Head of caudate nucleus (tissue), 42 donors: ENCODE measurements at regions not wholly inside any gene's neighbourhood (a gene's known extent, or its start where the extent isn't known, plus 50 kb on each side); places are given as distances from the start of the nearest gene placed in this dataset.
A peak's percentile ranks its signal among the peaks of the same experiment; 100 is the strongest.

ENCODE experiments used
- DNase-seq, 42 donors: peaks; one replicate each; pipeline versions ENCODE4 v3.0.0 to v3.0.0-alpha.2; 2020 to 2021; ENCODE audit warnings: mixed read lengths in 7 of 42
- intact Hi-C: fragments of 100-400 bp; cut with DNase I; formaldehyde crosslinking; loops from one replicate; pipeline ENCODE4 v1.15.0; 2022

DNA sequence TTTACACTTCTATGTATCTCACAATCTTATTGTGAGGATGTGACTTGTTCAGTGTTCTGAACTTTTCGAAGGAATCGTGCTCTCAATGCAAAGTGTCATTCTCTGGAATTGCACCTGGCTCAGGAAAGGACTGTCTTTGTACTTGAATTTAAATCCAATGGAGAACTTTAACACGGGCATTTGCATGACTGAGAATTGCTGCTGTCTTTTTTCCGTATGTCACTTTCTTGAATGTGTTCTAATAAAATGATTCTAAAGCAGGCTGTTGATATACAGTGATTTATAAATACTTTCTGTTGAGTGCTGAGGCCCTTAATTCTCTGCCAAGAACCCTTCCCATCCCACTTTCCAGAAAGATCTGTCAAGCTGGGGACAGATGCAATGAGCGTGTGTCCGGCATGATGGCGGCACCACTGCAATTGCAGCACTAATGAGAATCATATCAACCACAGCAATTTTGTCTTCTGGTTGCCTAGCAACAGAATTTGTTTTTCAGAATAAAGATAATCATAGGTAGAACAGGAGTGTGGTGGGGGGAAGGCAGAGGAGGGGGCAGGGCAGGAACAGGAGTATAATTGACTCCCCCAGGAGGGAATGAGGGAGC is 210.6 kb upstream of the UMPS start:
- no peak for DNase-seq
- intact Hi-C loops: no loop called here

DNA sequence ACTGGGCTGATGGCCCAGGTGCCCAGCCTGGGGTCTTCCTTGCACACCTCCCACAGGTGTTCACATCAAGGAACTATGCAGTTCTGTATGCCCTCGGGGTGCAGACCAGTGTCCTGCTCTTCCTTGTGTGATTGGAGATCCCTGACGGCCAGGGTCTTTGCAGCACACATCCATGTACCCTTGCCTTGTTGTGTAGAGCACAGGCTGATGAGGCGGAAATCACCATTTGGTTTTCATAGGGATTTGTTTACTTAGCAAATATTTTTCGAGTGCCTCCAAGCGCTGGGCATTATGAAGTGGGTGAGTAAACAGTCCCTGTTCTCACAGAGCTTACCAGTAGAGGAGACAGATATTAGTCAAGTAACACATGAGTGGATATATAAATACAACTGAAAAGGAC is 209.3 kb upstream of the UMPS start:
- intact Hi-C loops: no loop called here
- no peak for DNase-seq

DNA sequence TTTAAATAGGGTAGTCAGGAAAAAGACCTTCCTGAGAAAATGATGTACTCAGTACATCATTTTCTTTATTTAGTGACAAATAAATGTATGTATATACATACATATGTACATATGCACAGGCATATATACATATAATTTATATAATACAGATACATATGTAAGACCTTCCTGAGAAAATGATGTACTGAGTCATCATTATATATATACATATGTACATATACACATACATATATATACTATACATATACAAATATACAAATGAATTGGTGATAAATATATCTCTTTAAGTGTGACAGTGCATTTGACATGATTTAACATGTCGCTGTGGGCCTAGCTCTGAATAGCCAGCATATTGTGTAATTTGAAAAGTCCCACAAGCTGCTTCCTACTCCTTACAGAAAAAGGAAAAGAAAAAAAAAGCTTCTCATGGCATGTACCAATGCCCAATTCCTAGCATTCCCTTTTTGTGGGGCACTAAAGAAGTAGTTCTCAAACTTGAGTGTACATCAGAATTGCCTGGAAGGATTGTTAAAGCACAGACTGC is 208.1 kb upstream of the UMPS start:
- DNase-seq: no peak
- intact Hi-C loops: no loop called here

DNA sequence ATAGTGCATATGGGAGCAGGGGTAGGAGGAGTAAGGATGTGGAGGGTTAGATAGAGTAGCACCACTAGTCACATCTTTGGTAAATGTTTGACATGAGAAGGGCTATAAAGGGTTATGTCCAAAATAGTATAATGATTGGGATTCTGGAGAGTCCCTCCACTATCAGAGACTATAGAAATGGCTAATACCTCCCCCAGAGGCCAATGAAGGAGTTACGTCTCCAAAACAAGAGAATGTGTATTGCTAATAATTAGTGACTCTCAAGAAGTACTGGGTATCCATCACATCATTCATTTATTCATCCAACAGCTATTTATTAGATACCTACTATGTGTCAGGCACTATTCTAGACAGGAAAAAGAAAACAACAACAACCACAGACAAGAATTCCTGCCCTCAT is 203.7 kb upstream of the UMPS start:
- DNase-seq: no peak
- intact Hi-C loops: no loop called here

DNA sequence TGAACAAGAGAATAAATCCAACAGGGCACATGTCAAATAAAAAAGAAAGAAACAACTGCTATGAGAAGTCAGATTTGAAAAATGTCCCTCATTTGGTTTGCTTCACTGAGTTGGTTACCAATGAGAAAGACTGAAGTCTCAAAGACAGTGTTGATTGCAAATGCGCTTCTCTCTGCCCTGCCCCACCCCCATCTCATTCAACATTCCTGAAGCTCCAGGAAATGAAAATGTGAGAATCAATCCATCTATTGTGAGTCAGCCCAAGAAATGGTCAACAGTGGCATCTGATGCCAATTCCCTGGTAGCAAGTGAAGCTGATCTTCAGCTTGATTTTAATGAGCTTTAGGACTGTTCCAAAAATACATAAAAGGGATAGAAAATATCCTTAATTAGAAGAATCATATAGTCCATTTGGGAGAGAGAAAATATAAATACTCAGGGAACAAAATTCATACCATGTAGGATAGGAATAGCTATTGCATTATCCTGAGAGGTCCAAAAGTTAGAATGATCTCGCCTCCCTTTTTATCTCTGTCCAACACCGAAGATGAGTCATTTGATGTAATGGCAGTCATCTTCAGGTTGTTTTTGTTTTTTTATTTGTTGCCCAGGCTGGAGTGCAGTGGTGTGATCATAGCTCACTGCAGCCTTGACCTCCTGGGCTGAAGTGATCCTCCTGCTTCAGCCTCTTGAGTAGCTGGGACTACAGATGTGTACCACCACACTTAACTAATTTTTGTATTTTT is 200.3 kb upstream of the UMPS start:
- intact Hi-C loops: no loop called here
- peak in 33 of 42 donors; percentile 11 to 79 (median 44) for DNase-seq

DNA sequence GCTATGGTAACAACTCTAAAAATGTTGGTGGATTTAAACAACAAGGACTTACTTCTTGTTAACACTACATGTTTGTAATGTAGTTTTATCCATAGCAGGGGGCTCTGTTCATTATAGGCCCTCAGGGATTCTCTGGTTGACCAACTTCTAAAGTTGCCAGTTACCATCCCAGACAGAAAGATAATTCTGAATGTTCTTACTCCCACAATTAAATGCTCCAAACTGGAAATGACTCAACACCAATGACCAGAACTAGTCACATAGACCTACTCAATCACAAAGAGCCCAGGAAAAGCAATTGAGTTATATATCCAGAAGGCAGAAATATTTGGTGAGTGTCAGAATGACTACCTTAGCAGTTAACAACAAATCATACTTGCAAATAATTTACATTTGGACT is 199.3 kb upstream of the UMPS start:
- no peak for DNase-seq
- intact Hi-C loops: no loop called here

DNA sequence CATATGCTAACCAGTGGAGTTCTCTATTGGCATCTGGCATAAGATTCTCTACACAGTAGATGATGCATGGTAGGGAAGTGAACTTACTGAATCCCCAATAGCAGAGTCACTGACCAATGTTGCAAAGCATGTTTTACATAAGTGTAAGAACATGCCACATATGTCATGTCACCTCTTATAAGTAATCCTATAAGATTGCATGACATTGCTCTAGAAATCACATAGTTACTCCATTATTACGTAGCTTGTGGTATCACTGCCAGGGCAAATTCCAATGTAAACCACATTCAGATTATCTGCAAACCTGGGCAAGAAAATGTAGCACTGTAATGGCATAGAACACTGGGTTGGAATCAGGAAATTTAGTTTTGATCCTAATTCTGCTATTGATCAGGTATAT is 198.2 kb upstream of the UMPS start:
- no peak for DNase-seq
- intact Hi-C loops: no loop called here

DNA sequence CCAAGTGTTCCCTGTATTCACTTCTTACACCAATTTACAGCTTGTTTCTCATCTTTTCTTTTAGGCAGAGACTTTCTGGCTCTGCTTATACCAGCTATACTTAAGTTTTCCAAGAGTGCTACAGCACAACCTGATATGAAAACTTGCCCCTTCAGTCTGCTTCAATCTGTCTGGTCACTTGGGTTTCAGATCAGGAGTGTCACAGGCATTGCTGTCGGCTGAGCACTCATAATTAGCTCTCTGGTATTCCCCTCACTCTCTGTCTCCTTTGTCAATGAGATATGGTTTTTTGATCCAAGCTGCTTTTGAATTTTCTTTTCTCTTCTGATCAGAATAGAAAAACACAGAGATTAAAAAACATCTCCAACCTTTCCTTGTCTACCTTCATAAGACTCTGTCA is 194.9 kb upstream of the UMPS start:
- intact Hi-C loops: no loop called here
- DNase-seq: no peak

DNA sequence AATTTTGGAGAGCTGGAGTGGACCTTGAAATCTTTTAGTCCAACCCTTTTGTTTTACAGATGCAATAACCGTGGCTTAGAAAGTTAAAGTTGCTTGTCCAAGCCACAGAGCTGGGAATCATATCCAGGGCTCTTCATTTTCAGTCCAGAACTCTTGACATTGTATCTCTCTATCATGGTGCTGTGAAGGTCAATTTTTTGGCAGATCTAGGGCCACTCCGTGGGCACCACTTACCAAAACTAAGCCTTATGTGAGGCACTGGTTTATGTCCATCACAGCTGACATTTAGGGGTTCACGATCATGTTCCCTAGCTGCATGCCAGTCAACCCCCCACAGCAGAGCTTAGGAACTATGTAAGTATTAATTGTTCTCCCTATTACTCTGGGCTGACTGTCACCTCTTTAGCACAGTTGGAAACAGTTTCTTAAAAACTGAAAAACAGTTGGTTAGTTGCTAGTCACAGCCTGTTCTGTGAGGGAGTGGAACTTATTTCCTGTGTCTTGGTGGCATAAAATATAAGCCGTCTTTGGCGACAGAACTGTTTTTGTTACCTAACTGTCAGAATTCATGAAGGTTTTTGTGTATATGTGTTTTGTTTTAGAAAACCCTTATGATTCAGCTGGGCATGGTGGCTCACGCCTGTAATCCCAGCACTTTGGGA is 189.6 kb upstream of the UMPS start:
- intact Hi-C loops: no loop called here
- DNase-seq: no peak

DNA sequence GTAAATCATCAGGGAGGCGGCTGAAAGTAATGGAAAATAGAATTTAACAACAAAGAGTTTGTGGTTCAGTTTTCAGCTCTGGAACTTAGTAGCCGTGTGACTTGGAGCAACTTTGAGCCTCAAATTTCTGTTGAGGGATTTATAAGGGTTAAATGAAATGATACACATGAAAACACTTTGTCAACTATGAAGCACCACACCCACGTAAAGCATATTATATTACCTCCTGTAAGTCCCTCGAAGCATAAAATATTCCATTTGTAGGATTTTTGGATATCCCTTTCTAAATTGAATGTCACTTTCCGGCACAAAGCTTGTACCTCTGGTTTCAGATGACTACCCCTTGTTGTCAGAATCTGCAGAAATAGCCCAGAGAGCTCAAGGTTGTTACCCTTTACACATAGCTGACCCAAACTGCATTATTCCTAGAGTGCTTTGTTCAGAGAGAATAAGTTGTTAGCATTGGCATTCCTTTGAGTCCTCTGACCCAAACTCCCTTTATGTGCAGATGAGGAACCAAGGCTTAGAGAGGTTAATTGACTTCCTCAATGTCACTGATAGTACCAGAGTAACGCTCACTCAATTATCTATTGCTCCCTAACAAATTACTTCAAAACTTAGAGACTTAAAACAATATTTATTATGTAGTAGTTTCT is 187.9 kb upstream of the UMPS start:
- intact Hi-C loops: no loop called here
- no peak for DNase-seq

DNA sequence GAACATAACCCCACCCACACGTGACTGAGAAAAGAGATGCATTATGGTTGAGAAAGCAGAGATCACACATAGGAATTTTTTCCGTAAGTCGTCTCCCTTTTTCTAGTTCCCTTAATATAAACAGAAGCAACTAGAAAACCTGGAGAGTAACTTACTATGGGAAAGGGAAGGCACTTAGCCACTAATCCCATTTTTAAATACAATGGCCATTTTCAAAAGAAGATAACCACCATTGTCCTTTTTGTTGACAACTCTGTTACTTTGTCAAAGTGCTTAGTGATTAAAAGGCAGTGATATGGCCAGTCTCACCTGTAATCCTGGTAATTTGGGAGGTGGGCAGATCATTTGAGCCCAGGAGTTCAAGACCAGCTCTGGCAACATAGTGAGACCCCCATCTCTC is 184.4 kb upstream of the UMPS start:
- intact Hi-C loops: no loop called here
- DNase-seq: no peak

DNA sequence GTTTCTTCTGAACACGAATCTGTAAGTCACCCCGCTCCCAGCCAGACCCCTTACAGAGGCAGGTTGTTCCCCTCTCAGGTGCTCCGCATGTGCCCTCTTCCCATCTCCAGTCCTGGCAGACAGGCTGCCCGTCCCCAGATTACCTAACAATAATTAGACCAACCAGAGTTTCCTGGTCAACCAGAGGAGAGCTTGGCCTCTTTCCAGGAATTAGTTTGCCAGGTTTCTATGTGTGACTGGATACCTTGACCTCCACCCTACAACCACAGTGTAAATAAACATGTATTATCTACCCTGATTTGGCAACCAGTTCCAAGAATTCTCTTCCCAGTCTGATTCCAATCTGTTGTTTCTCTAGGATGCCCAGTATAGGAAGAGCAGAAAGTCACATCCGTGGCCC is 178.0 kb upstream of the UMPS start:
- DNase-seq: no peak
- intact Hi-C loops: loop anchor here (5.0 to 10.0 kb wide), 2 partner anchors 57 to 200 kb away; no protein-coding TSS in a partner anchor

DNA sequence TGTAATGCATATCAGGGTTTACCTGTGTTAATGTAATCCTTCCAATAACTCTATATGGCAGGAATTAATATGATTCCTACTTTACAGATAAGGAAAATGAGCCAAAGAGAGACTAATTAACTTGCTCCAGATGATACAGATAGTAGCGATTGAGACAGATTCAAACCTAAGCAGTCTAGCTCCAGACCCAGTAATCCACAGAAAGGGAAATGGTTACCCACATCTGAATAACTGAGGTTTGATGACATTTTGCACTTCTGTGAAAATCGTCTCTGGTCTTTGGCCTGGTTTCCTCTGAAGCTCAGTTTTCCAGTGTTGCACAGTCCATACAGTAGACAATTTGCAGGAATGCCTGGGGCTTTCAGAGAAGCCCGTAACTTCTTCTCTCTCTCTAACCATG is 177.1 kb upstream of the UMPS start:
- no peak for DNase-seq
- intact Hi-C loops: loop anchor here (5.0 to 10.0 kb wide), 2 partner anchors 58 to 201 kb away; no protein-coding TSS in a partner anchor

DNA sequence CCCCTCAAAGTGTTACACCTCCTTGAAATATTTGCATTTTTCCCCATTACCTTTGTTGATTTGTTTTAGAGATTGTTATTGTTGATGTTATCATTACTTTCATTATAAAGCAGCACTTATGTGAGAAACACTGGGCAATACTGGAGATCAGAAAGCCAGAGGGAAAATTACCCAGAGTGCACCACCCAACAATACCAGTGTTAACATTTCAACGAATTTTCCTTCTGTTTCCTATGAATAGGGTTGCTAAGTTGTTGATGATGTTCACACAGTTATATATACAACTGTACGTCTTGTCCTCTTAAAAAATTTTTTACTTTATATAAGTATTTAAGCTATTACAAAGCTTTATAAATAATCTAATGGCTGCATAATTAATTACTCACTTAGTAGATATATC is 173.6 kb upstream of the UMPS start:
- DNase-seq: no peak
- intact Hi-C loops: loop anchor here (10.0 kb wide), 1 partner anchor 62 kb away; no protein-coding TSS in a partner anchor

DNA sequence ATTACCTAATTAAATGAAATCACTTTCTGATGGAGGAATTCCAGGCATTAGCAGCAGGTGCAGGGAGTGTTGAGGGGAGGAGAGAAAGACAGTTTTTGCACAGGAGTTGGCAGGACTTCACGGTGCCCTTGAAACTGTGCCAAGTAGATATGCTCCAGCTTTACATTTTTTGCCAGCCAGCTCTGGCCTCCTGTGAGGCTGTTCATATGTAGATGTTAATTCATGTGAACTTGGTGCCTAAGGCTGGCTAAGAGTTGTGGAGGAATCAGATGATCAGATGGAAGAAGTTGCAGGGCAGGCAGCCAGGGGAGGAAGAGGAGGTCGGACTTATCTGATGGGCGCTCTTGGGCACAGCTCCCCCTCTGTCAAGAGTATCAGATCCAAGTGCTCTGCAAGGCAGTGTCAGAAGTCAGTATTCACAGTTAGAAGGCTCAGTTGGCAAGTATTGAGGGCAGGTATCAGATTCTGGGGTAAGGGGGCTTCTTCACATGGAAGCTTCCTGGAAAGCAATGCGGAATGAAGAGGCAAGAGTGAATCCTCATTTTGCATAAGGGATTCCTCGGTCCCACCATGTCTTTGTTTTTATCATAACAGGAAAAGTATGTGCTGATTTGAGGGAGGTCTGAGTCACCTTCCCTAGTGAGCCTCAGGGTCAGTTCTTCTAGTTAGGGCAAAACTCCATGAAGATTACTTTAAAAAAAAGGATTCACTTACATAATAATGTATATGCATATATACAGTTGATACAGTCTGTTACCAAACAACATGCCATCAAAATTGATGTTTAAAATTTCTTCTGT is 172.6 kb upstream of the UMPS start:
- intact Hi-C loops: loop anchor here (10.0 kb wide), 1 partner anchor 63 kb away; no protein-coding TSS in a partner anchor
- DNase-seq: no peak

DNA sequence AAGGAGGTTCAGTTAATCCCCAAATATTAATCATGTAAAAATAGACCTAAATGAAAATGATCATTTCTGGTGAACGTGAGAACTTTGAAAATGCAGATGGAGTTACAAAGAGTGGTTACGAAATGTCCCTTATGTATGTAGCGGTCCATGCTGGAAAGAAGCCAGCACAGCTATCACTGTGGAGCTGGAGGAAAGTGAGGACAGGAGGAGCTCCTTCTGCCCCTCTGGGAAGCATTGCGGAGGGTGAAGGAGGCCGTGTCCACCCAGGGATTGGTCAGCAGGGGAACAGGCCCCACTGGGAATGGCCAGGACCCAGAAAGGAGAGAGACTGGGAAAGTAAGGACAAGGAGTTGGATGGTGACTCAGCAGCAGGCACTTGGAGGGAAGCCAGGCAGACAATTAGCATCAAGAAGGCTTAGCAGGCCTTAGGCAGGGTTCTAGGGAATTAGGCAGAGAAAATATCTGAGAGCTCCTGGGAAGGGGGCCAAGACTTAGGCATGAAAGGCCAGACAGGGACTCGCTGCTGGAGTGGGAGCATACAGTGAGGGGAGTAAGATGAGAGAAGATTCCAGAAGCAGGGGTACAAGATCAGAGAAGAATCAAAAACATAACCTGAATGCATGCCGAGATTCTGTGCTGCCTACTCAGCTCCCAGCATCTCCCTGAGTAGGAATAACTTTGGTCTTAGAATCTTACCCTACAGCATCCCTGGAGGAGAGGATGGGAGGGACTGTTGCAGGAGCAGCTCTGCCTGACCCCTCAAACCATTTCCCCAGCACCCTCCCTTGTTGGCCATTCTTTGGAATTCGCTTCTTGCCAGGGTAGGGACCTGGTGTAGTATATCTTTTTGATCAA is 171.0 kb upstream of the UMPS start:
- peak; percentile 37 to 93 (median 76) for DNase-seq
- intact Hi-C loops: loop anchor here (10.0 kb wide), 1 partner anchor 64 kb away; no protein-coding TSS in a partner anchor

DNA sequence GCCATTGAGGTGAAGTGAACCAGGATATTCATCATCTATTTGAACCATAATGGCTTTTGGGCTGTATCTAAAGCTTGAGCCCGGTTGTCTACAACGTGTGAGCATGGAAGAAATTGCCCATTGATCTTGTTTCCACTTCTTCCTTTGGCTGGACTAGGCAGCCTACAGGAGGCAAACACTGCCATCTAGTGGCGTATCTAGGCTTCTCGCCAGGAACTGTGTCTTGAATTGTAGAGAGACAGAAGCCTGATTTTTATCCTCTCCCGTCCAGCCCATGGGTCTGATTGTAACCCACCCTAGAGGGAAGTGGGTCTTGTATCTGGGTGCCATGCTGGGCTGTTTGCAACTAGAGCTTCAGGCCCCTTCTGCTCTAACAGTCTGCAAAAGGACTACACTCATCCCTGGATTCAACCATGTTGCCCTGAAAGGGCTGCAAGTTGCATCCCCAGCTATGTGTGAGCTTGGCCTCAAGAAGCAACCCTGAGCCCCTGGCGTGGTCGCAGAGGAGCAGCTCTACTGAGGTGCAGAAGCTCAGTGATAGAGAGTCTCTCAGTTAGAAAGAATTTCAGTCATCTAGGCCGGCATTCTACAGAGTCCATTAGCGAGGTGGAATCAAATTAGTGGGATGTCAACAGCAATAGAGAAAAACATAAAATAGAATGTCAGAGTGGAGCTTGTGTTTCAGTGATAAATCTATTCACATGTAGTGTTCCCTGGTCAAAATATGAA is 170.2 kb upstream of the UMPS start:
- intact Hi-C loops: loop anchor here (10.0 kb wide), 1 partner anchor 65 kb away; no protein-coding TSS in a partner anchor

More for the DNA sequence above, 170.2 kb upstream of the UMPS start:
- peak; percentile 44 to 91 (median 82) for DNase-seq
